ENCODE measurements at regions not wholly inside any gene's neighbourhood (a gene's known extent, or its start where the extent isn't known, plus 50 kb on each side); places are given as distances from the start of the nearest gene placed in this dataset.

- Histone ChIP-seq H3K36me3 (ENCODE audit: control insufficient read depth, insufficient read depth, low read length) (no peaks in the 10 kb centered on the region), H3K27me3 (replicated peaks; ENCODE audit: control insufficient read depth, insufficient read depth, low read length) (no peaks in the 10 kb centered on the region; the same call in 1 of the 2 replicates), H3K4me3 (ENCODE audit: low read depth, low read length) (no peak overlapping the region), H3K9me3 (no peaks in the 10 kb centered on the region), H3K4me1 (no peaks in the 10 kb centered on the region)
- no peak for TF ChIP-seq CTCF (IDR thresholded peaks at IDR 0.05; ENCODE audit: insufficient read depth in 1 of 2, low read depth in 1 of 2, low read length in 1 of 2, severe bottlenecking in 1 of 2, unreplicated experiment in 1 of 2)
- H3K36me3 Mint-ChIP-seq (ENCODE audit: insufficient read depth, unreplicated experiment) = no peaks in the 10 kb centered on the region
- ChIA-PET CTCF (interaction anchor here (1.0 kb wide), 1 partner anchor 187 kb away, joined by 3 read pairs; no protein-coding TSS in a partner anchor), POLR2A (no interaction called here)
- no peaks in the 10 kb centered on the region for H3K4me1 Mint-ChIP-seq (ENCODE audit: low read depth, unreplicated experiment)
- no peaks in the 10 kb centered on the region for H3K9me3 Mint-ChIP-seq (ENCODE audit: unreplicated experiment)
- DNase-seq = no peak
- no peak overlapping the region for H3K27ac Mint-ChIP-seq (ENCODE audit: unreplicated experiment)
- BruUV-seq (replicated peaks) = no TSS peak
- intact Hi-C loops (cut with micrococcal nuclease; ENCODE audit: unreplicated experiment) = no loop called here
- H3K27me3 Mint-ChIP-seq (ENCODE audit: insufficient read depth, unreplicated experiment) = peaks cover 11% of the 10 kb centered on the region
- no peak overlapping the region for H3K4me3 Mint-ChIP-seq (ENCODE audit: unreplicated experiment)
These were observed 87.7 kb downstream of the DHRS2 start for GRCh38 chr14:23723911-23724310.

- Histone ChIP-seq H3K4me3 (ENCODE audit: low read depth, low read length) (no peak overlapping the region), H3K27me3 (replicated peaks; ENCODE audit: control insufficient read depth, insufficient read depth, low read length) (no peaks in the 10 kb centered on the region; the same call in 1 of the 2 replicates), H3K9me3 (no peaks in the 10 kb centered on the region), H3K36me3 (ENCODE audit: control insufficient read depth, insufficient read depth, low read length) (no peaks in the 10 kb centered on the region), H3K4me1 (no peaks in the 10 kb centered on the region)
- H3K4me1 Mint-ChIP-seq (ENCODE audit: low read depth, unreplicated experiment) = no peaks in the 10 kb centered on the region
- POLR2A ChIA-PET = no interaction called here
- BruUV-seq (replicated peaks) = no TSS peak
- H3K36me3 Mint-ChIP-seq (ENCODE audit: insufficient read depth, unreplicated experiment) = no peaks in the 10 kb centered on the region
- no peak for DNase-seq
- peaks cover 11% of the 10 kb centered on the region for H3K27me3 Mint-ChIP-seq (ENCODE audit: insufficient read depth, unreplicated experiment)
- H3K9me3 Mint-ChIP-seq (ENCODE audit: unreplicated experiment) = no peaks in the 10 kb centered on the region
- H3K4me3 Mint-ChIP-seq (ENCODE audit: unreplicated experiment) = no peak overlapping the region
- no peak for TF ChIP-seq CTCF (IDR thresholded peaks at IDR 0.05; ENCODE audit: insufficient read depth in 1 of 2, low read depth in 1 of 2, low read length in 1 of 2, severe bottlenecking in 1 of 2, unreplicated experiment in 1 of 2)
- H3K27ac Mint-ChIP-seq (ENCODE audit: unreplicated experiment) = no peak overlapping the region
- CTCF ChIA-PET = interaction anchor here (0.6 to 0.7 kb wide), 2 partner anchors 92 to 185 kb away, joined by 3 to 4 read pairs; no protein-coding TSS in a partner anchor
- intact Hi-C loops (cut with micrococcal nuclease; ENCODE audit: unreplicated experiment) = no loop called here
These were observed 89.4 kb downstream of the DHRS2 start for GRCh38 chr14:23725528-23725927.

DNA sequence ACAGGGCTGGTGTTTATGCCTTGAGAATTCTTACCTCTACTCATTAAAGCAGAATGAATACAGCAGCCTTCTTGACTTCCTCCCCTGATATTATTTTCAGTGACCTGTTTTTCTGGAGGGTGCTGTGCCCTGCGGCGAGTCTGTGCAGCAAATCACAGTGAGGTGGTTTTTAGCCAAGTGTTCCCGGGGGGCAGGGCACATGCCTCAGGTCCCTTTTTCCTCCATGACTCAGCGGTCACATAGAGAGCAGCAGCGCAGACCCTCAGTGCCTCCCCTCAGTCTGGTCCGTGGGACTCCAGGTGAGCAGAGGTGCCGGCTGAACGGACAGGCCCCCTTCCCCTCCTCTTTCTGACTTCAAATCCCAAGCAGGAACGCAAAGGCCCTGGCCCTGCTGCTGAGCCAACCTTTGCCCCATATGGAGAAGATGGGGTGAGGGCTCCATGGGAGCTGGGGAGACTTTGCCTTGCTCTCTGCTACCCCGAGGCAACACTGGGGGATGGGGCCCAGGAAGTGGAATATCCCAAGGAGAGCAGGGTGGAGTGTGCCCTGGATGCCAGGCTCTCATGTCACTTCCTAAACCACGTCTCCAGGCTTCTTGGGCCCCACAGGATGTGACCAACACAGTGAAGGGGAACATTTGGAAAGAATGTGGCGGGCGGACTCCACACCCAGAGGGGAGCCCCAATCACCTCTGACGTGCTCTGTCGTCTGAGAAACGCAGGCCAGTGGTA, 90.0 kb downstream of the DHRS2 start:
- CTCF ChIA-PET = interaction anchor here (1.6 kb wide), 1 partner anchor 184 kb away, joined by 55 read pairs; no protein-coding TSS in a partner anchor
- Histone ChIP-seq H3K36me3 (ENCODE audit: control insufficient read depth, insufficient read depth, low read length) (no peaks in the 10 kb centered on the region), H3K4me3 (ENCODE audit: low read depth, low read length) (no peak overlapping the region), H3K9me3 (no peaks in the 10 kb centered on the region), H3K27me3 (replicated peaks; ENCODE audit: control insufficient read depth, insufficient read depth, low read length) (no peaks in the 10 kb centered on the region; the same call in 1 of the 2 replicates), H3K4me1 (no peaks in the 10 kb centered on the region)
- no peaks in the 10 kb centered on the region for H3K4me1 Mint-ChIP-seq (ENCODE audit: low read depth, unreplicated experiment)
- intact Hi-C loops (cut with micrococcal nuclease; ENCODE audit: unreplicated experiment) = no loop called here
- H3K27me3 Mint-ChIP-seq (ENCODE audit: insufficient read depth, unreplicated experiment) = peaks cover 9% of the 10 kb centered on the region
- DNase-seq = no peak
- no TSS peak for BruUV-seq (replicated peaks)
- H3K36me3 Mint-ChIP-seq (ENCODE audit: insufficient read depth, unreplicated experiment) = no peaks in the 10 kb centered on the region
- no peak overlapping the region for H3K4me3 Mint-ChIP-seq (ENCODE audit: unreplicated experiment)
- POLR2A ChIA-PET = no interaction called here
- no peak overlapping the region for H3K27ac Mint-ChIP-seq (ENCODE audit: unreplicated experiment)
- no peak for TF ChIP-seq CTCF (IDR thresholded peaks at IDR 0.05; ENCODE audit: insufficient read depth in 1 of 2, low read depth in 1 of 2, low read length in 1 of 2, severe bottlenecking in 1 of 2, unreplicated experiment in 1 of 2)
- no peaks in the 10 kb centered on the region for H3K9me3 Mint-ChIP-seq (ENCODE audit: unreplicated experiment)

Measured in Caco-2 (cell line).